PC-9 (cell line): ENCODE measurements at regions not wholly inside any gene's neighbourhood (a gene's known extent, or its start where the extent isn't known, plus 50 kb on each side); places are given as distances from the start of the nearest gene placed in this dataset.

Experiments
- CTCF ChIP-seq: fragments of 200-600 bp; sonication (generic); conservative IDR thresholded peaks from 2 replicates; pipeline ENCODE4 v1.6.1; 2017; ENCODE audit warnings: mixed run types, antibody characterized with exemption, mild to moderate bottlenecking, moderate library complexity
- EZH2 ChIP-seq: fragments of 200-600 bp; sonication (generic); IDR thresholded peaks from 2 replicates; pipeline ENCODE4 v1.8.0; 2017; ENCODE audit warnings: antibody characterized with exemption, low read depth

DNA sequence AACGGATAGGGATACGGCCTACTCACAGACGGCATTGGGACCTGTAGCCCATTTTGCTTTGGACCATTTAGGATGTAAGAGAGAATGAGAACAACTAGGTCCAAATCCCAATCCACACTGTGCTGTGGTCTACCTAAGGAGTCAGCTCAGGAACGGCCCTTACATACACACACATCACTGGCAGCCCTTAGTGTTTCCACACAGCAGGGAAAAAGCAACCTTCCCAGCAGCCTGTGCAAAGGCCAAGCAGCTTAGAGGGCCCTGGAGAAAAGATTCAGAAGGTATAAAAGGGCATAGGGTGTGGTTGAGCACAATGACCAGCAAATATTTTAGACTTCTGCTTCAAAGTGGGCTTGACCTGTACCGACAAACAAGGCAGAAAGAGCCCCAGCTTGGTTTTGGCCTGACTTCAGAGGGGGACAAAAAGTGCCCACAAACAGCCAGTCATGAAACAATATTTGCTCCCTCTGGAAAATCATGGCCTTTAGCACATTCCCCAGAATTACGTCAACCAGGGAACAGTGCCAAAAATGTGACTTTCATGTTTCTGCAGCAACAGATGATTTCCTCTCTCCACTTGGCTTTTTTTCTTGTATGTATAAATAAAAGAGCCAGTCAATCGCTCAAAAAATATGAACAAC lies 359.5 kb upstream of the FGF16 start:
- no peak for TF ChIP-seq CTCF
- no peak for TF ChIP-seq EZH2
